Activated naive CD4-positive, alpha-beta T cell treated with anti-CD3 and anti-CD28 coated beads, Interleukin-2, amount 50 U/mL, for 16 hours (primary cell): ENCODE measurements at regions not wholly inside any gene's neighbourhood (a gene's known extent, or its start where the extent isn't known, plus 50 kb on each side); places are given as distances from the start of the nearest gene placed in this dataset.

Experiments used
- DNase-seq: peaks from one replicate; pipeline ENCODE4 v3.0.0-alpha.2; 2020

DNA sequence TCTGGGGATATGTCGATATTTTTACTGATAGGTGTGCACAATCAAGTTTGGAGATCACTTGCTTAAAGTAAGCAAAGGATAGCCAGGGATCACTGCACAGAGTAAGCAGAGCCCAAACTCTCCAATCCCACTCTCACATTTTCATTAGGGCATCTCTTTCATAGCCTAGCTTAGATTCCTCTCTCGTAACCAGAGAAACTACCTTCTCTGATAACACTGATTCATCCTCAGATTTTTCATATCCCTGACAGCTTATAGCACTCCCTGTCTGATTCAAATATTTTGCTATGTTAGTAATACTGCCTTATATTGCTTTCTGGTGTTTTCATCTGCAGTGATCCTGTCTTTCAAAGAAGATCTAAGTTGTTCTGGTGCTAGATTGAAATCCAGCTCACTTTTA lies 123.7 kb downstream of the CBLL2 start:
- DNase-seq = no peak

DNA sequence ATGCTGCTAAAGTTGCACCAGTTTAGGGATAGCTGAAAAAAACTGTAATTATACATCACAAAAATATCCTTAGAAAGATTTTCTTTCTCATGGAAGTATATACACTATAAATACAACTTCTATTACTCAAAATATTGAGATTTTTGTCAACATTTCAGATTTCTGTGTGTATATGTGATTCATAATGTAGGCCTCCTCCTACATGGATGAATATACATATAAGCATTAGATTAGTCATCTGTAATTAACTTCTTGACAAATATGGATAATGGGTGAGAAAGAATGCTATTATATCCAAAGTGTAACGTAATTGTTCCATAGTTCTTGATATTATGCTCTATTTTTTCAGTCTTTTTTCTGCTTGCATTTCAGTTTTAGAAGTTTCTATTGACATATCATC lies 124.9 kb downstream of the CBLL2 start:
- no peak for DNase-seq

DNA sequence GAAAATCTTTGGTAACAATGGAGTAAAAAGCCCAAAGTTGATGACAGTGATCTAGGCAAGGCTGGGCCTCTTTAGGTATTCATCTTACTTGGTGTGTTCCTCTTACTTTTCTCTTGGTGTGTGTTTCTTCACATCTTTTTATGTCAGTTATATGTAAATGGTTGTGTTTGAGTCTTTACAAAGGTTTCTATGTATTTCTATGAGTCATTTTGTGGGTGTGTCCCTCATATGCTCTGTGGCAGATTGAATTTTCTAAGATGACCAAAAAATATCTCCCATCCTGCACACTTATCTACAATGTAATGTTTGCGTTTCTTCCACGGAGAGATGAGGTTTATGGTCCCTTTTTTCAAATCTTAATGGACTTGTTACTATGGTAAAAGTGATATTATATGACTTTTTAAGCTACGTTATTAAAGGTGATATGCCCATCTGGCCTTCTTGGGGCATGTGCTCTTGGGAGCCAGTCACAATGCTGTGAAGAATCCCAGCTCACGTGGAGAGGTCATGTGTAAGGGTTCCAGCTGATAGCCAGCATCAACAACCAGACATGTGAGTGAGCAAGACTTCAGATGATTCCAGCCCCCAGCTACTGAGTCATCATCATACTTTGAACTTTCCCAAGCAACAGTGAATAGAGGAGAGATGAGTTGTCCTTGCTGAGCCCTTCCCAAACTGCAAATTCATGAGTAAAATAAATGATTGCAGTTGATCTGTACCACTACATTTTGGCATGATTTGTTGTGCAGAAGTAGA lies 126.9 kb downstream of the CBLL2 start:
- no peak for DNase-seq

DNA sequence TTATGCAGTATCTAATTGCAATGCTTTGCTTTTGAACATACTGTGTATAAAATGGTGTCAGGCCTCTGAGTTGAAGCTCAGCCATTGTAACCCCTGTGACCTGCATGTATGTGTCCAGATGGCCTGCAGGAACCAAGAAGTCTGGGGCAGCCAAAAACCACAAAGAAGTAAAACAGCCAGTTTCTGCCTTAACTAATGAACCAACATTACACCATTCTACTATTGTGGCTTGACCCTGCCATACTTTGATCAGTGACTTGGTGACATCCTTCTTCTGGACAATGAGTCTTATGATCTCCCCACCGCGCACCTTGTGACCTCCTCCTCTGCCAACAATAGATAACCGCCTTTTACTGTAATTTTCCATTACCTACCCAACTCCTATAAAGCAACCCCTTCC lies 131.6 kb downstream of the CBLL2 start:
- DNase-seq = no peak

DNA sequence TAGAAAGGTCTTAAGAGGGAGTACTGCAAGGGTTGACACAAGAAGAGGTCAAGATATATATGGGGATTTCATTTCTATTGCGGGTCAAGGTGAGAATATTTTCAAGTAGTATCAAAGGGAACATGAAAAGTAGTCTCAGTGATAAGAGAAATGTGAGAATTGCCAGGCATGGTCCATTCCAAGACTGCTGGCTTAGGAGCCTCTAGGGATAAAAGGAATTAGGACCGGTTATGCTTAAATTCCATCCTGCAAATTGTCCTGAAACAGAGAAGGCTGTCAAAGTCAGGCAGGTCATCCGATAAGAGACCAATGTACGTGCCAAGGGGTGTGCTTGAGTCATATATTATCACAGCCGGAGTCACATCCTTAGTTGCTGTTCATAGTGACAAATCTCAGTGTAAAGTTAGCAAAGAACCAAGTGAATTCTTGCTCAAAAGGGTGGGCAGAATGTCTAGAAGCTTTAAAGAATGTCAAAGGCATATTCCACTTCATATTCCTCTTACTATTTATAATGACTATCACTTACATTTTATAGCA lies 133.6 kb downstream of the CBLL2 start:
- no peak for DNase-seq

DNA sequence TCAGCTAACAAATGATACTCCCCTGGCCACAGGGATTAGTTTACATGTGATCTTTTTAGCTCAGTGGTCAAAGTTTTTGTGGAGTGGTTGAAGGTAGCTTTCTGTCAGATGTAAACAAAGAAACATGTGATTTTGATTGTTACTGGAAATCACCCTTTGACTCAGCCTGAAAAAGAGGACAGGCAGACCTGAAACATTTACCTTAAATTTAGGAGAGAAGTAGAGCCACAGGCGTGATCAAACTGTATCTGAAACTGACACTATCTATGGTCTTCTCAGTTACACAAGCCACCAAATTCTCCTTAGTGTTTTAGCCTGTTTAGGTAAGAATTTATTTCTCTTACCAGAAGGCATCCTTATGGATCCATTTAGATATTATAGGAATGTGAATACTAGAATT lies 136.7 kb downstream of the CBLL2 start:
- no peak for DNase-seq

DNA sequence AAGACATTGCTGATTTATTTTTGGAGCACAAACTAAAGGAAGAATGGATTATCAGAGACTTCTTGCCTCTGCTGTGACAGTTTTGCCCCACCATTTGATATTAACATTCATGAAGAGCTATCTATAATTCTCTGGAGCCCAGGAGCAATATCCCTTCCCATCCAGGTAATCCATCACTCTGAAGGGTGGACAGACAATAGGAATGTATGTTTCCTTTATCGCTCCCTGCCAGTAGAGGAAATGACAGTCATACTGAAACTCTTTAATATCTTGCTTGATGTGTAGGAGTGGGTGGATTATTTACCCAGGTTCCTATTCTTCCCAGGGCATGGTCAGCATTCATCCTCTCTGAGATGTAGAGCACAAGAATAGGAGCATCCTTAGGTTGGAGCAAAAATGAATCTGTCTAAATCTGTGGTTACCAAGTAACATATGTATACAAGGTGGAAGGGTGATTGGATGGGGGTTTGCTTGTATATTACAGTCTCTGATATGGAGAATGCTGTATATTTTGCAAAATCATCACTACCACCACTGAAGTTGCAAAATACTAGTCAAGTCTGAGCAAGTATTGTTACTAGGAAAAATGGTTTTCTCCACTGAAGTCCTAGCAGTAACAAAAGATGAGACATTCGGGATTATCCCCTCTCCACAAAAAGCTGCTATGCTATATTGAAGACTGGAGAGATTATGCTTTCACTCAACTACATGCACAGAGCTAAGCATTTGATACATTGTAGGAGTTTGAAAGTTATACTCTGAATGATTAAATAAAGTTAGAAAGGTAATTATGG lies 151.6 kb downstream of the CBLL2 start:
- DNase-seq = no peak

DNA sequence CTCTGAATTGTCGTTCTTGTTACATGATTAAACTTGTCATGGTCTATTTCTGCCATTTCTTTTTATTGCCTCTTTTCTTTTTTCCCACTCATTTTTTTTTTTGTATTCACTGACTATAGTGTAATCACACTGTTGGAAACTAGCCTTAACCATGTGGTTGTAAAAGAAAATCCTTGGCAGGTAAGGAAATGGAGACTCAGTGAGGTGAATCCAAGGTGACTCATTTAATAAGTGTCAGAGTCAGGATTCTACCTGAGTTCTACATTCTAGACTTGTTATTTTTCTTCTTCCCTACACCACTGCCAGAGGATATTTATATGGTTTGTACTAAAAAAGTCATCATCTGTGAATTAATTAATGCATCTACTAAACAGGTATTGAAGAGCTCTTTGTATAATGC lies 152.2 kb downstream of the CBLL2 start:
- no peak for DNase-seq

DNA sequence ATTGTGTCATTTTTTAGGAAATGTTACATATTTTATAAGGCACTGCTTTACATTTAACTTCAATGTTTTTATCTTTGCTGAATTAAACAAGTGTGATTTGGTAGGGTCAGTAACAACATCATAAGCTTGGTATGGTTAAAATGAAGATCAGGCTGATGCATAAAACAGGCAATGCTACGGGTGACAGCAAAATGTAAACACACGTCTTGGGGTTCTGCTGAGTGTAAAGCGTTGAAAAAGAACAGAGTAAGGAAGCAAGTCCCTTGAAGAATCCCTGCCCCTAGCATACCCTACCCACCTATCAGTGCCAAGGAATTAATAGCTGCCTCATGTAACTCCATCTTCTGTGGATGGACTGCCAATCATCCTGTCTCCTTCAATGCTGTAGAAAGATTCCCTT lies 157.0 kb downstream of the CBLL2 start:
- DNase-seq = no peak

DNA sequence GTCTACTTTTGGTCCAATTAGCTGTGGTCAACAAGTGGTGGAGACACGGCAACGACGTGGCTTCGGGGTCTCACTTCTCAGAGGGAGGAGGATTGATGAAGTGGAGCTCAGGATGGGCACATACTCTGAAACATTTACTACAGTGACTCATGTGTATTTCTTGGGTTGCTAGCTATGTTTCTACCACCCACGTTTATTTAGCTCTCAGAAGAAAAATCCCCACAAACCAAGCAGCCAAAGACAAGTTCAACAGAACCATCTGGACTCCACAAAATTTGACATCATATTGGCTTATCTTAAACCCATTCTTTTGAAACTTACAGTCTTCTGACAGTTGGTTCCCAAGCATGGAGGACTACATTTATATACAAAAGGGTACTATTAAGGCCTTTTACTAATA lies 158.0 kb downstream of the CBLL2 start:
- DNase-seq = no peak

DNA sequence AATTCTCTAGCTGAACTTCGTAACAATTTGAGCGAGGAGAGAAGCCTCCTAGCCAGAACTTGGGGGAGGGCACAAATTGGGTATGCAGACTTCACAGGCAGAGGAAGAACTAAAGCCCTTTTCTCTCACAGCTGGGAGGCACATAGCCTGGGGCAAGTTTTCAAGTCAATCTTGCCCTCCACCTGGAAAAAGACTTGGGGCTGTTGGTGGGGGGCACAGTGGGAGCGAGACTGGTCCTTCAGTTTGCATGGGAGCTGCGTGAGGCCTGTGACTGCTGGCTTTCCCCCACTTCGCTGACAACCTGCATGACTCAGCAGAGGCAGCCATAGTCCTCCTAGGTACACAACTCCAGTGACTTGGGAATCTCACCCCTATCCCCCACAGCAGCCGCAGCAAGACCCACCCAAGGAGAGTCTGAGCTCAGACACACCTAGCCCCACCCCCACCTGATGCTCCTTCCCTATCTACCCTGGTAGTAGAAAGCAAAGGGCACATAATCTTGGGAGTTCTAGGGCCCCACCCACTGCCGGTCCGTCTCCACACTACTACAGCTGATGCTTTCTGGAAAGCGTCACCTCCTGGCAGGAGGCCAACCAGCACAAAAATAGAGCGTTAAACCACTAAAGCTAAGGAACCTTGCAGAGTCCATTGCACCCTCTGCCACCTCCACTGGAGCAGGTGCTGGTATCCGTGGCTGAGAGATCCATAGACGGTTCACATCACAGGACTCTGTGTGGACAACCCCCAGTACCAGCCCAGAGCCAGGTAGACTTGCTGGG lies 160.8 kb downstream of the CBLL2 start:
- no peak for DNase-seq

DNA sequence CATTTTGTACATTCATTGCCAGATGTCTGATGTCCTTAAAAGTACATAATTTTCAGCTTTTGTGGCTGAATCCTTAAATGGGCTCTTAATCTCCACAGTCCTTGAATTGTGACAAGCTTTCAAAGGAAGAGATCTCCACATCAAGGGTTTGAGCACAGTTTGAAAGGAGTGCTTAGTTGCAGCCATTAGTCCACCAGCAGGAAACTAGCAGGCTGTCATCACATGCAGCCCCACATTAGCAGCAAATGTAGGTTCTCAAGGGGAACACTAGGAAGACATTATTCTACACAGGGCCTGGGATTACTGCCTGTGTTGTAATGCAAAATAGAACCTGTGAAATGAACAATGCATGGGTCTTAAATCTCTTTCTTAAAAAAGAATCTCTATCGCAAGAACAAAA lies 173.2 kb downstream of the CBLL2 start:
- no peak for DNase-seq

DNA sequence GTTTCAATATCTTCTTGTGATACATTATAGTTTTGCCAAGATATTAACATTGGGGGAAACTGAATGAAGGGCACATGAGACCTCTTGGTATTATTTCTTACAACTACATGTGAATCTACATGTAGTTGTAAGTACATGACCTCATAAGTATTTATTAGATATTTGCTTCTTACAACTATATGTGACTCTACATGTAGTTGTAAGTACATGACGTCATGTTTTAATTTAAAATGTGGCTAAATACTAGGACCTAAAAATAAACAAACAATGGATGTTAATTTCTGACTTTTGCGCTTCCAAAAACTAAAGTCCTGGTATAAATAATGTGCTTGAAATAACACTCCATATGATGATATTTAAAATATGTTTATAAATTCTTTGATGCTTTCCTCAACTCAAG lies 190.2 kb downstream of the CBLL2 start:
- no peak for DNase-seq

DNA sequence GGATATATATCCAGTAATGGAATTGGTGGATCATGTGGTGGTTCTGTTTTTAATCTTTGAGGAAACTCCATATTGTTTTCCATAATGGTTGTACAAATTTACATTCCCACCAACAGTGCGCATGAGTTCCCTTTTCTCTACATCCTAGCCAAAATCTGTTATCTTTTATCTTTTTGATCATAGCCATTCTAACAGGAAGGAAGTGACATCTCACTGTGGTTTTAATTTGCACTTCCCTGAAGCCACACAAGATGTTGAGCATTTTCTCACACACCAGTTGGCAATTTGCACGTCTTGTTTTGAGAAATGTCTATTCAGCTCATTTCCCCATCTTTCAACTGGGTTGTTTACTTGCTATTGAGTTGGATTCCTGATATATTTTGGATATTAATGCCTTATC lies 194.9 kb downstream of the CBLL2 start:
- no peak for DNase-seq

DNA sequence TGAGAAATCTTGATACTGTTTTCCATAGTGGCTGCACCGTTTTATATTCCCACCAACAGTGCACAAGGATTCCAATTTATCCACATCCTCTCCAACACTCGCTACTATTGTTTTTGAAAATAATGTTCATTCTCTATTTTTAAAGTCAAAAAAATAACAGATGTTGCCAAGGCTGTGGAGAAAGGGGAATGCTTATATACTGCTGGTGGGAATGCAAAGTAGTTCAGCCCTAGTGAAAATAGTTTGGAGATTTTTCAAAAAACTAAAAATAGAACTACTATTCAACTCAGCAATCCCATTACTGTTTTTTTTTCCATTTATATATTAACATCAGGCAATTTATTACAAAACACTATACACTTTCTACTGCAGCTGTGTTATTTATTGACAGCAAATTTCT lies 208.7 kb downstream of the CBLL2 start:
- DNase-seq = no peak

DNA sequence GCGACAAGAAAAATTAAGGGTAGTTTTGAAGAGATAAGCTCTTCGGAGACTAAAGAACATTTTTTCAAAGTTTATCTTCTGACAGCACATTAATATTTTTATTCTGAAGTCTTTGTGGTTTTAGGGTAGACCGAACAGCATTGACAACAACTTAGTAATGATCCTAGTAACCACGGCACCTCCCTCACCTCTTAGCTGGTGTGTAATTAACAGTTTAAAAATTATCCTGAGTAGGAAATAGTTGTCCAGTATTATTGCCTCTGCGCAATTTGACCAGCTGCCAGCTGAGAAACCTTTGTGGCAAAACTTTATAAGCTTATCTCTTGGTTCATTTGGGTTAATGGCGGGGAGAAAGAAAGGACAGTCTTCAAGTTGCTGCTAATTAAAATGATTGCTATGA lies 213.6 kb downstream of the CBLL2 start:
- DNase-seq = no peak

DNA sequence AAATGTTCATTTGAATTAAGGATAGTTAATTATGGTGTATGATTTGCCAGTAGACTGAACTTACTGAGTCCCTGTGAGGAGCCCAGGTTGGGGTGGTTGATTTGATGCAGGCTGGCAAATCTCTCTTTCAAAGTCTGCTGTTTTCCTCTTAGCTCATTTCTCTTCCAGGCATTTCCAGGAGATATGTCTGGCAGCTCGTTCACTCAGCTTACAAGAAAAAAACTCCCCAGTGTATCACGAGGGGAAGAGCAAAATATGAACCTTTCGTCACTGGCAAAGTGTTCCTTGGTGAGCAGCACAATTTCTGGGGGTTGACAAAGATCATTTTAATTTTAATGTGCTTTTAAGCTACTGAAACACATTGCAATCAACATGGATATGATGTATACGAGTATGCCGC lies 244.2 kb downstream of the CBLL2 start:
- DNase-seq = no peak

DNA sequence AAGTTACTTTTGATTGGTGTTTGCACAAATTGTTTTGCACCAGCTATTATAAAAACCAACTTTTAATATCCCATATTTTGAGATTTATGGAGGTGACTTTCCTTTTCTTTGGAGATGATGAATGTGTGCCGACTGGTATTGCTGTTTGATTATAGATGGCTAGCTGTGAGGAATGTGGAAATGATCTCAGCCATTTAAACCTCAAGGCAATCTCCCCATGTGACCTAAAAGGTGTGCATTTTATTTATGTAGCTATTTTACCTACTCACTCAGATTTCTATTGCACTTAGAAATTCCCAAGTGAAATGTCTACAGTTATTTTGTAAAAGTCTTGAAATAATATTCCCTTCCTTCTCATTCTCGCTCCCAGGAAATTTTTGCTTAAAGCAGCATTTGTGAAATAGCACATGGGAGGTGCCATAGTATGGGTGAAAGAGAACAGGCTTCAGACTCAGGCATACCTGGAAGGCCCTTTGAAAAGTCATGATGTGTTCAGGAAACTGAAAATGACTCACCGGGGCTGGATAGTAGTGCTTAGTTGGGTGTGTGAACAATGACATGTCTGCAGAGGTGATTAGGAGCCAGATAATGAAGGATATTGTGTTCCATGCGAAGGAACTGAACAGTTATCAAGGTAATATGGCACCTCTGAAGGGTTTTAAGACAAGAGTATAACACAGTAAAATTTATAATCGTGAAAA lies 247.6 kb downstream of the CBLL2 start:
- no peak for DNase-seq

DNA sequence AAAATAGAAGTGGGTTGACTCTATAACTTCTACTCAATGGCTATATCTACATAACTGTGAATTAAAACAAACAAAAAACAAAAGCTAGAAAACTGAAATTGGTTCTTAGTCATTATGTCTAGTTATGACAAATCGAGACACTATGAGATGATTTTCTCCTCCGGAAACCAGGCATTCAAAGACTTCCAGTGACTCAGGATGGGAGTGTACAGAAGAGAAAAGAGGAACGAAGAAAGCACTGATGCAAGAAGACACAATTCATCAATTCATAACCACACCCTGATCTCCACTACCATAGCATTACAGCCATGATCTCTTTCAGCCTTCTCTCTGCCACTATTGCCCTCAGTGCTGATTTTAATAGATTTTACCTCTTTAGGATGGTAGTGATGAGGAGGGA lies 253.6 kb downstream of the CBLL2 start:
- DNase-seq = no peak

DNA sequence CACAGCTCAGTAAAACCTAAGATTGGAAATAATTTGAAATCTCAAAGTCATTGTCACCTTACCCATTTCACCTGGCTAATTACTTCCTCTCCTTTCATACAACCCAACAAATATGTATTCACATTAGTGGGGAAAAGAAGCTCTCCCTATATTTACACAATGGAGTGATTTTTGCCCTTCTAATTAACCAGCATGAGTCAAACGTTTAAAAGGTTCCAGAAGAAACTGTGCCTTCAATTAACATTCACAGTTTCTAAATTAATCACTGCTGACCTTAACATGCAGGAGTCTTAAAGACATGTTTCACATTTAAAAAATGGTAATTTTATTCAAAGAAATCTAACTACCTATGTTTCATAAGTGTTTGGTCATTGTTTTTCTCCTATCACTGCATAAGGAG lies 254.6 kb downstream of the CBLL2 start:
- DNase-seq = no peak

DNA sequence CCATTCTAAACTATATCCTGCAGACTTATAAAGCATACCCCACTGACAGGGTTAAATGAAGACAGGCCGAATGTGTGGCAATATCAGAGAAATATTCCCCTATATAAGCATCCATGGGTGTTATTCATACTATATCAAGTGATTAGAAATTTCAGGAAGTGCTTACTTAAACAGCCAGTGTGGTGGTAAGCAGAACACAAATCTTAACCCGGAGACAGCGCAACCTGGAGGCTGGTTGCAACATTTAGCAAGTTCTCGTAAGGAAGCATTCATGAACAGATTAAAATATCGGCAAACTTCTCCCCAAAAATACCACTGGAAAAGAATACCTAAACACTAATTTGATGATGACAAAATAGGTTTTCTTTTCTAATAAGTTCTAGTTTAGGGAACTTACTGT lies 261.2 kb downstream of the CBLL2 start:
- no peak for DNase-seq

DNA sequence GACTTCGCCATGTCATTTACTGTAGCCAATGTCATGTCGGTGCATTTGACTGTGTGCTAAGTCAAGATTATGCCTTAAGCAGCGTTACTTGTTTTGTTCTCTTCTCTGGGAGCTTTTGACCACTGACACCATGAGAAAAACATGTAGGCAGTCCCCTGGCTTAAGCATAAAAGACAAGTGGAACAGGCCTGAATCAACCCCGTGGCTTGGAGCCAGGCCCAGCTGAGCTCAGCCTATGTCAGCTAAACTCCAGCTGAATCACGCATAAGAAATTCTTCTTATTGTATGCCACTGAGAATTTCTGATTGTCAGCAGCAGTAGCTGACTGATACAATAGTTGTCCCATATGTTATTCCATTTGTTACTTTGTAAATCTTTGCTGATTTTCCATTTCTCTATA lies 261.9 kb downstream of the CBLL2 start:
- DNase-seq = no peak

DNA sequence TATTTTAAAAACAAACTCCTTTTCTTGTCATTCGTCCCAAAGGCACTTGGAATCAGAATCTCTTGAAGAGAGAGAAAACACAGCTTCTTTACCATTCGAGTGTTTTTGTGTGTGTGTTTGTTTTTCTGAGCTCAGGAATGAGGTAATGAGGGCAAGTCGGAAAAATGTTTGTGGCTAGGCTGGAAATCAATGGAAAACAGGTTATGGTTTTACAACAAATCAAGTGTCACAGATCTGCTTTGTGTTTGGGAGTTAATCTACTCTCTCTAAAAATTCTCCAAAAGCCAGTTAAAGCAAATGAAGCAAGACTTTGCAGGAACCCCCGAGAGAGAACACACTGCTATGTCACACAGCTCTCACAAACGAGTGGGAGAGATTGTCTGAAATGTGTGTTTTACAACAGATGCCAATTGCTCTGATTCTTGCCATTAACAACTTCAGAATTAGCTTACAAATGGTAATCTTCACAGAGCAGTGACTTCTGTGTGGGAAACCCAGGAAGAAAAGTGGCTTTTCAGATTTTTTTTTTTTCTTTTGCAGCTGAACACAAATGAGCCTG lies 264.1 kb downstream of the CBLL2 start:
- no peak for DNase-seq
